HCT116 (cell line): ENCODE measurements at regions not wholly inside any gene's neighbourhood (a gene's known extent, or its start where the extent isn't known, plus 50 kb on each side); places are given as distances from the start of the nearest gene placed in this dataset.

Experiments
- CBX3 ChIP-seq: IDR thresholded peaks from 2 replicates; pipeline ENCODE4 v1.6.1; 2012; ENCODE audit warnings: low read depth
- CTCF ChIP-seq, 3 experiments: fragments of 200-600 bp in 1 of 3; sonication (generic) in 1 of 3; IDR thresholded peaks in 2 of 3; conservative IDR thresholded peaks in 1 of 3; 2 replicates each; pipeline ENCODE4 v1.5.1; 2012 to 2017; ENCODE audit warnings: low read depth in 2 of 3, low read length in 2 of 3, antibody characterized with exemption in 1 of 3, borderline replicate concordance in 1 of 3, control low read depth in 1 of 3, mild to moderate bottlenecking in 1 of 3, mixed read lengths in 1 of 3, mixed run types in 1 of 3, moderate library complexity in 1 of 3; ENCODE audit not compliant: insufficient read depth in 1 of 3
- EGR1 ChIP-seq: IDR thresholded peaks from 2 replicates; pipeline ENCODE4 v1.6.1; 2012; ENCODE audit warnings: low read depth
- EZH2phosphoT487 ChIP-seq: fragments of 200-600 bp; IDR thresholded peaks from 2 replicates; pipeline ENCODE4 v1.6.1; 2018; ENCODE audit warnings: antibody characterized with exemption, borderline replicate concordance
- RAD21 ChIP-seq: IDR thresholded peaks from 2 replicates; pipeline ENCODE4 v1.6.1; 2012; ENCODE audit warnings: low read depth, mild to moderate bottlenecking
- TF ChIP-seq, protein P1 (sequence below): IDR thresholded peaks from 2 replicates; pipeline ENCODE4 v1.6.1; 2012

DNA sequence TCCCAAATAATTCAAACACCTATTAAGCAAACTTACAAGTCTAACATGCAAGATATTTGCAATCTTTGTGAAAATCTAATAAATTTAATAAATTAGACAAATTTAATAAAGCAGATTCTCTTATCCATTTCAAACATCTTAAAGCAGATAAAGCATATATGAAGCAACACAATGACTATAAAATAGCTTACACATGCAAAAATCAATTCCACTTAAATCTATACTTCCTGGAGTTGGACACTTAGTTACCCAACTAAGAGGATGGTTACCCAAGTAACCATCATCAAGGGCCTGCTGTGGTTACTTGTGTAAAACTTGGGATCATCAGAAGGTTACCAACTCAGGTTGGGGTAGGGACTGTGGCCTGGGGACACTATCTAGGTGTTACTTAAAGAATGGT lies 206.8 kb downstream of the CD47 start:
- TF ChIP-seq RAD21 (no peak), EGR1 (no peak), EZH2phosphoT487 (no peak), CTCF (IDR thresholded peaks at IDR 0.05 in 2 of 3, conservative IDR thresholded peaks at IDR 0.05 in 1 of 3; ENCODE audit: borderline replicate concordance in 1 of 3, insufficient read depth in 1 of 3, low read depth in 2 of 3, low read length in 2 of 3) (no peak), CBX3 (no peak)
- TF ChIP-seq, protein P1, sequence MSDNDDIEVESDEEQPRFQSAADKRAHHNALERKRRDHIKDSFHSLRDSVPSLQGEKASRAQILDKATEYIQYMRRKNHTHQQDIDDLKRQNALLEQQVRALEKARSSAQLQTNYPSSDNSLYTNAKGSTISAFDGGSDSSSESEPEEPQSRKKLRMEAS: no peak
